Epithelial cell of proximal tubule (primary cell): ENCODE measurements at regions not wholly inside any gene's neighbourhood (a gene's known extent, or its start where the extent isn't known, plus 50 kb on each side); places are given as distances from the start of the nearest gene placed in this dataset.

Experiments used
- DNase-seq: peaks from one replicate; pipeline ENCODE4 v3.0.0-alpha.2; 2011; ENCODE audit warnings: low read depth
- H3K4me3 ChIP-seq: 2 replicates; pipeline ENCODE4 v1.5.1; 2011; ENCODE audit warnings: low read depth, mild to moderate bottlenecking, low read length
- CTCF ChIP-seq: conservative IDR thresholded peaks from 2 replicates; pipeline ENCODE4 v1.5.1; 2012; ENCODE audit warnings: low read depth, mild to moderate bottlenecking, low read length

- no peak for DNase-seq
- H3K4me3 ChIP-seq: no peak overlapping the region
- no peak for TF ChIP-seq CTCF
Observed at GRCh38 chr6:139685009-139685408, 310.6 kb upstream of the CITED2 start.

- no peak overlapping the region for H3K4me3 ChIP-seq
- no peak for DNase-seq
- no peak for TF ChIP-seq CTCF
Observed at GRCh38 chr6:139680819-139681218, 306.4 kb upstream of the CITED2 start.

- no peak for DNase-seq
- TF ChIP-seq CTCF: no peak
- H3K4me3 ChIP-seq: no peak overlapping the region
Observed at GRCh38 chr6:139679516-139680179, 305.2 kb upstream of the CITED2 start.

GRCh38 chr6:139676718-139677117 is 302.3 kb upstream of the CITED2 start:
- no peak for TF ChIP-seq CTCF
- DNase-seq: no peak
- H3K4me3 ChIP-seq: no peak overlapping the region

GRCh38 chr6:139666284-139666683 is 291.8 kb upstream of the CITED2 start:
- no peak for DNase-seq
- TF ChIP-seq CTCF: no peak
- no peak overlapping the region for H3K4me3 ChIP-seq

- H3K4me3 ChIP-seq: no peak overlapping the region
- no peak for TF ChIP-seq CTCF
Observed at GRCh38 chr6:139663996-139664395, 289.5 kb upstream of the CITED2 start.

GRCh38 chr6:139659711-139660110 is 285.3 kb upstream of the CITED2 start:
- TF ChIP-seq CTCF: peak; percentile 11
- DNase-seq: peak; percentile 10
- H3K4me3 ChIP-seq: no peak overlapping the region

More at GRCh38 chr6:139663996-139664395, 289.5 kb upstream of the CITED2 start:
- no peak for DNase-seq
